Stomach smooth muscle (tissue), 2 donors: ENCODE measurements at regions not wholly inside any gene's neighbourhood (a gene's known extent, or its start where the extent isn't known, plus 50 kb on each side); places are given as distances from the start of the nearest gene placed in this dataset.
"Not testable (repeated sequence)": the region's sequence is repeated elsewhere in the genome, so short reads cannot be mapped to it uniquely, and the experiment has no call there.

ENCODE experiments used
- H3K27ac ChIP-seq: one replicate; pipeline ENCODE4 v1.7.0; 2013; ENCODE audit warnings: mild to moderate bottlenecking, low read length, inconsistent platforms
- H3K27me3 ChIP-seq, 2 donors: one replicate each; pipeline ENCODE4 v1.7.0; 2013; ENCODE audit warnings: low read length in 2 of 2; ENCODE audit not compliant: insufficient read depth in 2 of 2, control insufficient read depth in 1 of 2
- H3K36me3 ChIP-seq, 2 donors: one replicate each; pipeline ENCODE4 v1.7.0; 2013; ENCODE audit warnings: low read length in 2 of 2; ENCODE audit not compliant: control insufficient read depth in 2 of 2, insufficient read depth in 2 of 2
- H3K4me1 ChIP-seq: one replicate; pipeline ENCODE4 v1.7.0; 2013; ENCODE audit warnings: low read length; ENCODE audit not compliant: control insufficient read depth, insufficient read depth
- H3K4me3 ChIP-seq, 2 donors: one replicate each; pipeline ENCODE4 v1.7.0; 2013; ENCODE audit warnings: low read length in 2 of 2
- H3K9ac ChIP-seq, 2 donors: one replicate each; pipeline ENCODE4 v1.7.0; 2013; ENCODE audit warnings: low read length in 2 of 2, mild to moderate bottlenecking in 1 of 2
- H3K9me3 ChIP-seq, 2 donors: one replicate each; pipeline ENCODE4 v1.7.0; 2013; ENCODE audit warnings: low read length in 2 of 2; ENCODE audit not compliant: control insufficient read depth in 2 of 2
- donor health status: healthy.
- donor health status: Pancreatic carcinoma.

DNA sequence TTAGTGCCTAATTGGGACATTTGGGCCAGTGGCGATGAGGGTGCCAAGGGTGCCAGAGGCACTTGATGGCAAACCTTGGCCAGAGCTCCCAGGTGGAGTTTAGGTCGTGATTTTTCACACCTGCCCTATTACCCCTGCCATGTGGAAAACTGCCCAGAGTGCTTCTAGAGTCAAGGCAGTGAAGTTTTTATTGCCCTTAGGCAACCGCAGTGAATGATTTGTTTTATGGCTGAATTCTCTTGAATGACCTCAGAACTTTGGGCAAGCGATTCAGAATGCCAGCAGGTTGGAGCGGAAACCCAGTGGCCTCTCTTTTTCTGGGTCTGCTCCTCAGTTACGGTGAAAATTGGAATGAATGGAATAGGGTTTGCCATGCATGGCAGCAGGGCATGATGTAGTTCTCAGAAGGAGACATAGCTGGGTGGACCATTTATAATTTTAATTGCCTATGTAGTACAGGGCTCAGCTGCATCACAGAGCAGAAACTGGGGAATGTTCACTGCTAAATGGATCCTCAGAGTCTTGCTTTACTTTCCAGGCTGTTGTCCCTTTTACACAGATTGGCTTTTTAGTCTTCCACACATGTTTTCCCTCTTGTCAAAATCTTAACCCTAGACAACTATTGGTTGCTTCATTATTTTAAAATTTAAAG, 820.0 kb upstream of the SEMA6A start:
- Histone ChIP-seq H3K4me3 (no peak overlapping the region), H3K36me3 (no peaks in the 10 kb centered on the region), H3K9ac (no peak overlapping the region), H3K27ac (no peak overlapping the region), H3K9me3 (peaks cover 0 to 2% of the 10 kb centered on the region in 2 donors), H3K27me3 (no peaks in the 10 kb centered on the region), H3K4me1 (no peaks in the 10 kb centered on the region)

DNA sequence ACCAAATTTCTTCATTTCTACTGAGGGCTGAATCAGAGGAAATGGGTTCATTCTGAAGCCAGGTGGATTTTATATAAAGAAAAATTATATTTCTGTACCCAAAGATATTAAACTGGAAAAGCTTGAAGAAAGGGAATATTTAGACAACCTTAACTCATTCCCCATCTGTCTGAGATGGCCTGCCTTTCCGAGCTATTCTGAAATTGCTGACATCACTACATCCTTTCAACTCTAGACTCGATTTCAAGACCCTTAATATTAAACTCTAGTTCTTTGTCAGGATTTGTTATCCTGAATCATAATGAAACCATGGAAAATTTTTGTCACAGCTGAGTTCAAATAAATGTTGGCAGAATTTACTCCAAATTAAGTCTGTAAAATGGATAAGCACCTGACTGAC, 818.5 kb upstream of the SEMA6A start:
- Histone ChIP-seq H3K36me3 (no peaks in the 10 kb centered on the region), H3K9me3 (peaks cover 0 to 2% of the 10 kb centered on the region in 2 donors), H3K9ac (no peak overlapping the region), H3K27me3 (no peaks in the 10 kb centered on the region), H3K4me1 (no peaks in the 10 kb centered on the region), H3K4me3 (no peak overlapping the region), H3K27ac (no peak overlapping the region)

DNA sequence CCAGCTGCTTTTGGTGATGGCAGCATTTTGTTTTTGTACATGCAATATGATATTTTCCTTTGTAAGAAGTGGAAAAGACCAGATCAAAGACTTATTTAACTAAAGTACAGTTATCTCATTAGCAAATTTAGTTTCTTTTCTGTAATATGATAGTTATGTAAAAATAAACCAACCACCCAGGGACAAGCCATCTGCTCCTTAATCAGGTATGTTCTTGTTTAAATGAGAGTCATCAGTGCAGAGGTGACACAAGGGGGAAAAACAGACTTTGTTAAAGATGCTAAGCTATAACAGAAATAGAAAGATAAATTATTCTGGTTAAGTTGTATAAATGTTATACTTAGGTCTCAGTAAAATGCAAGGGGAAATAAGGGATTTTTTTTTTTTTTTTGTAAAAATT, 805.7 kb upstream of the SEMA6A start:
- Histone ChIP-seq H3K27ac (no peak overlapping the region), H3K9me3 (no peaks in the 10 kb centered on the region)

DNA sequence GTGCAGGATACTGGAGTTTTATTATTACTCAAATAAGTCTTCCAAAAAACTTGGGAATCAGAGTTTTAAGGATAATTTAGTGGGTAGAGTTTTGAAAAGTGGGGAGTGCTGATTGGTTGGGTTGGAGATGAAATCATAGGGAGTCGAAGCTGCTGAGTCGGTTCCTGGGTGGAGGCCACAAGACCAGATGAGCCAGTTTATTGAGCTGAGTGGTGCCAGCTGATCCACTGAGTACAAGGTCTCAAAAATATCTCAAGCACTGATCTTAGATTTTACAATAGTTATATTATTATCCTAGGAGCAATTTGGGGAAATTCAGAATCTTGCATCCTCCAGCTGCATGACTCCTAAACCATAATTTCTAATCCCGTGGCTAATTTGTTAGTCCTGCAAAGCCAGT, 804.9 kb upstream of the SEMA6A start:
- no peak overlapping the region for H3K4me3 ChIP-seq

More for the DNA sequence above, 805.7 kb upstream of the SEMA6A start:
- Histone ChIP-seq H3K4me1 (no peaks in the 10 kb centered on the region), H3K36me3 (no peaks in the 10 kb centered on the region), H3K27me3 (no peaks in the 10 kb centered on the region), H3K9ac (no peak overlapping the region), H3K4me3 (no peak overlapping the region)

DNA sequence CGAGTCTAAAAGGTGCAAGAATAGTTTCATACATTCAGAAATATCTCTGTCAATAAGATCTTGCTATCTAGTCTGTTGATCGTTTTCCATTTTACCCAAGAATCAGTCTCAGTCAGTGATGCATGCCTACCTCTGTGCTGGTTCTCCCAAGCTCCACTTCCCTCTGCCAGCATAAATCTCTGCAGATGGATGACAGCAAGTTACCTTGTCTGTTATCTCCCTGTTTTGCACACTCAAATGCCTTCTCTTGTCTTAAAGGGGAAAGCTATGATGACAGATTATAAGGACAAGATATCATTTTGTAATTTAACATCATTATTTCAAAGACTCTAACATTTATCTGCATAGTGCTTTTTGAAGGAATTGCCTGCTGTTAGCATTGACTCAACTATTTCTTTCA, 802.1 kb upstream of the SEMA6A start:
- Histone ChIP-seq H3K9me3 (no peaks in the 10 kb centered on the region), H3K9ac (no peak overlapping the region), H3K36me3 (no peaks in the 10 kb centered on the region), H3K4me1 (no peaks in the 10 kb centered on the region), H3K4me3 (no peak overlapping the region), H3K27me3 (no peaks in the 10 kb centered on the region), H3K27ac (no peak overlapping the region)

More for the DNA sequence above, 804.9 kb upstream of the SEMA6A start:
- Histone ChIP-seq H3K36me3 (no peaks in the 10 kb centered on the region), H3K27ac (no peak overlapping the region), H3K9me3 (no peaks in the 10 kb centered on the region), H3K27me3 (no peaks in the 10 kb centered on the region), H3K4me1 (no peaks in the 10 kb centered on the region), H3K9ac (no peak overlapping the region)

DNA sequence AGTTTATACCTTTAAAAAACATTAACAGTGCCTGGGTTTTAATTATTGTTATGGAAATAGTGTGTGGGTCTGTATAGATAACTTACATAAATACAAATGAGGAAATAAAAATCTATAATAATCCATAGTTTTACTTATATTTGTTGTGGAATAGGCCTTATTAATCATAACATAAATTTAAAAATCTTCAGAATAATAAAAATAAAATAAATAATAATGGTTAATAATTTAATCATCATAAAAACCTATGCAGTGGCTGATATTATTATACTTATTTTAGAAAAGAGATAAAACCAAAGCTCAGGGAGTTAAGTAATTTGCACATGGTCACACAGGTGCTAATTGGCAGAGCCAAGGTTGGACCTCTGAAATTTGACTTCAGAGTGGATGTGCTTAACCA, 785.3 kb upstream of the SEMA6A start:
- Histone ChIP-seq H3K4me3 (no peak overlapping the region), H3K9me3 (no peaks in the 10 kb centered on the region), H3K36me3 (no peaks in the 10 kb centered on the region), H3K4me1 (no peaks in the 10 kb centered on the region), H3K27me3 (no peaks in the 10 kb centered on the region), H3K9ac (no peak overlapping the region), H3K27ac (no peak overlapping the region)

DNA sequence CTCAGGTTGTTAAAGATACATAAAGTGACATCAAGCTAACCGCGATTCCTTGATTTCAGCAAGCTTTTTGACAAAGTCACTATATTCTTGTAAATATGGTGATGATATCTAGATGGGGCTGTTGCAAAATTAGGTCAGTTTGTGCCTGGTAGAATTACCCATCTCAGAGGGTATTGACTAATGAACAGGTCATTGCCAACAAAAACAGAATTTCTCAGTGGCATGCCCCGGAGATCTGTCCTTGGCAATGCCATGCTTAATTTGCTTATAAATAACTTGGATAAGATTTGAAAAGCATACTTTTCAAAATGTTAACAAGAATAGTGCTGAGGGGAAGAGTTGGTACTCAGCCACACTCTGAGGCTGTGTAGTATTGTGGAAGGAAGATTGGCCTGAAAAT, 783.3 kb upstream of the SEMA6A start:
- H3K4me1 ChIP-seq: no peaks in the 10 kb centered on the region
- H3K27me3 ChIP-seq: no peaks in the 10 kb centered on the region
- H3K4me3 ChIP-seq: no peak overlapping the region
- H3K36me3 ChIP-seq: no peaks in the 10 kb centered on the region
- H3K27ac ChIP-seq: no peak overlapping the region
- H3K9me3 ChIP-seq: no peaks in the 10 kb centered on the region
- no peak overlapping the region for H3K9ac ChIP-seq

DNA sequence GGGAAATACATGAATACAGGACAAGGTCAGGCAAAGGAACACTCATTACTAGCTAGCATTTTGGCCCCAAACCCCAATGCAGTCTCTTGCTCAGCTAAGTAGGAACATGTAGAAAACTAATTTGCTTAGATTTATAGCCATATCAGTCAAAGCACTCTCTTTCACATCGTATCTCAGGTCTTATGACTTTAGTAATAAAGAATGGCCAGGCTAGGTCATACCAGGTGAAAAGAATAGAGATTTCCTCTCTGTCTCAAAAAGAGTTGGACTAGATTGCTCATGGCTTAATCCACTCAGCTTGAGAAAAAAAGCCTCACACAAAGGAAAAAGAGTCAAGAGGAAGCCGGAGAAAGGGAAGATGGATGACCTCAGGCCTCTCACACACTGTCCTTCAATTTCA, 772.7 kb upstream of the SEMA6A start:
- Histone ChIP-seq H3K4me3 (no peak overlapping the region), H3K27ac (no peak overlapping the region), H3K9ac (no peak overlapping the region), H3K9me3 (no peaks in the 10 kb centered on the region), H3K27me3 (no peaks in the 10 kb centered on the region), H3K4me1 (no peaks in the 10 kb centered on the region), H3K36me3 (no peaks in the 10 kb centered on the region)

DNA sequence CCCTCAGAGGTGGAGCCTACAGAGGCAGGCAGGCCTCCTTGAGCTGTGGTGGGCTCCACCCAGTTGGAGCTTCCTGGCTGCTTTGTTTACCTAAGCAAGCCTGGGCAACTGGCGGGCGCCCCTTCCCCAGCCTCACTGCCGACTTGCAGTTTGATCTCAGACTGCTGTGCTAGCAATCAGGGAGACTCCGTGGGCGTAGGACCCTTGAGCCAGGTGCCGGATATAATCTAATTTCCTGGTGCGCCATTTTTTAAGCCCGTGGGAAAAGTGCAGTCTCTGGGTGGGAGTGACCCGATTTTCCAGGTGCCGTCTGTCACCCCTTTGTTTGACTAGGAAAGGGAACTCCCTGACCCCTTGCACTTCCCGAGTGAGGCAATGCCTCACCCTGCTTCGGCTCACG, 769.1 kb upstream of the SEMA6A start:
- H3K9ac ChIP-seq, H3K4me3 ChIP-seq, H3K9me3 ChIP-seq, H3K4me1 ChIP-seq, H3K36me3 ChIP-seq, H3K27ac ChIP-seq, H3K27me3 ChIP-seq: not testable (repeated sequence)

DNA sequence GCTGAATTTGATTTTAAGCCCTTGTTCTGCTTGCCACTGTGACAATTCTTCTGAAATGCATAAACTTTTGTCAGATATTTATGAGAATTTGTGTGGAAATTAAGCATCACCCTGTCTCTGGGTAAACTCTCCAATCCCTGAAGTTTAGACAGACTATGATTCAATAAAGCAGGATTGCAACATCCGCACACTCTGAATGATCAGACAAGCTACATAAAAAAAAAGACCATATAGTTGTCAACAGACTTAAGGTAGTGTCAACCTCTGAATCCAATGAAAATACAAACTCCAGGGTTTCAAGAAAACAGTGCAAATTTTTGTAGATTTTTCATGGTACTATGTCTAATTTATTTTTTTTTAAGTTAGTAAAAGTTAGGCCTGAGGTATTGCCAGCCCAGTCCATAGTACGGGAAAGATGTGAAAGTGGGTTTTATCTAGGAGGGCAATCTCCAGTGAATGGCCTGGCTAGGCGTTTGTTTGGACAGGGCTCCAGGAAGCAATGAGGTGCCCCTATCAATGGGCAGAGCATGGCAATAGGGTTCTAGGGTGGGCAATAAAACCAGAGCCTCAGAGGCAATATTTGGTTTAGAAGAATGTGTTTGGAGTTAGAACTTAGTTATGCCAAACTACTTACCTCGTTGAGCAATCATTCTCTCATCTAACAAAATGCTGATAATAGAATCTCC, 762.6 kb upstream of the SEMA6A start:
- H3K27me3 ChIP-seq: no peaks in the 10 kb centered on the region
- H3K9me3 ChIP-seq: no peaks in the 10 kb centered on the region
- H3K4me1 ChIP-seq: no peaks in the 10 kb centered on the region
- no peak overlapping the region for H3K4me3 ChIP-seq
- H3K36me3 ChIP-seq: no peaks in the 10 kb centered on the region
- no peak overlapping the region for H3K9ac ChIP-seq
- no peak overlapping the region for H3K27ac ChIP-seq

DNA sequence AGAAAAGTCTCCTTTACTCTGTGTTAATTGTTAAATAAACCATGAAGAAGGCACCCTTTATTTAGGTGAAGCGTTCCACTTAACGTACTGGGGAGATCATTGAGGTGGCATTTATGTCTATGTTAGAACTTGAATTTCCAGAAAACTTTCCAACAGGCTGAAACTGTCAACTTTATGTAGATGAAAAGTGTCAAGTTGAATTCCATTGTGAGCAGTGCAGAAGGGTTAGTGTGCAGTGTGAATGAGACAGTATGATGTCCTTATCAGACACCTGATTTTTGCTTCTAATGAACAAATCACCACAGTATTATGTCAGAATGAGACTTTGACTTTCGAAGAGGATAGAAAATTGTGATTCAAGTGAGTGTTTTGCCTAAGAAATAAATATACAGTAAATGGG, 761.6 kb upstream of the SEMA6A start:
- Histone ChIP-seq H3K4me3 (no peak overlapping the region), H3K27ac (no peak overlapping the region)

More for the DNA sequence above, 761.6 kb upstream of the SEMA6A start:
- Histone ChIP-seq H3K9ac (no peak overlapping the region), H3K9me3 (no peaks in the 10 kb centered on the region), H3K36me3 (no peaks in the 10 kb centered on the region), H3K4me1 (no peaks in the 10 kb centered on the region), H3K27me3 (no peaks in the 10 kb centered on the region)
